IMR-90 (cell line): ENCODE measurements at regions not wholly inside any gene's neighbourhood (a gene's known extent, or its start where the extent isn't known, plus 50 kb on each side); places are given as distances from the start of the nearest gene placed in this dataset.

Experiments used
- CEBPB ChIP-seq: IDR thresholded peaks from 2 replicates; pipeline ENCODE4 v1.6.1; 2012; ENCODE audit warnings: low read depth, low read length, improper control_type of control experiment
- CHD1 ChIP-seq: IDR thresholded peaks from 2 replicates; pipeline ENCODE4 v1.6.1; 2012; ENCODE audit warnings: low read depth, low read length, improper control_type of control experiment
- ELK1 ChIP-seq: fragments of 150-350 bp; IDR thresholded peaks from 2 replicates; pipeline ENCODE4 v1.6.1; 2016; ENCODE audit warnings: low read depth, mild to moderate bottlenecking, low read length, moderate library complexity, borderline replicate concordance
- FOS ChIP-seq: fragments of 150-350 bp; IDR thresholded peaks from 2 replicates; pipeline ENCODE4 v1.6.1; 2016; ENCODE audit warnings: low read depth, low read length
- MAZ ChIP-seq: IDR thresholded peaks from 2 replicates; pipeline ENCODE4 v1.6.1; 2012; ENCODE audit warnings: low read depth, mild to moderate bottlenecking, low read length, improper control_type of control experiment, moderate library complexity, borderline replicate concordance
- NFE2L2 ChIP-seq: fragments of 150-350 bp; IDR thresholded peaks from 2 replicates; pipeline ENCODE4 v1.6.1; 2016; ENCODE audit warnings: low read depth, mild to moderate bottlenecking, low read length
- POLR2A ChIP-seq: IDR thresholded peaks from 2 replicates; pipeline ENCODE4 v1.6.1; 2012; ENCODE audit warnings: mild to moderate bottlenecking, low read depth, low read length
- RFX5 ChIP-seq: IDR thresholded peaks from 2 replicates; pipeline ENCODE4 v1.8.0; 2012; ENCODE audit warnings: low read depth, mild to moderate bottlenecking, low read length, moderate library complexity
- SMC3 ChIP-seq: fragments of 150-350 bp; IDR thresholded peaks from 2 replicates; pipeline ENCODE4 v1.6.1; 2016; ENCODE audit warnings: low read depth, mild to moderate bottlenecking, antibody characterized with exemption, low read length, moderate library complexity
- TF ChIP-seq, protein P1 (sequence below): conservative IDR thresholded peaks from 2 replicates; pipeline ENCODE4 v1.5.1; 2012; ENCODE audit warnings: mild to moderate bottlenecking, low read depth, low read length, improper control_type of control experiment

- no peak for TF ChIP-seq POLR2A
- no peak for TF ChIP-seq NFE2L2
- no peak for TF ChIP-seq CEBPB
- TF ChIP-seq, protein P1, sequence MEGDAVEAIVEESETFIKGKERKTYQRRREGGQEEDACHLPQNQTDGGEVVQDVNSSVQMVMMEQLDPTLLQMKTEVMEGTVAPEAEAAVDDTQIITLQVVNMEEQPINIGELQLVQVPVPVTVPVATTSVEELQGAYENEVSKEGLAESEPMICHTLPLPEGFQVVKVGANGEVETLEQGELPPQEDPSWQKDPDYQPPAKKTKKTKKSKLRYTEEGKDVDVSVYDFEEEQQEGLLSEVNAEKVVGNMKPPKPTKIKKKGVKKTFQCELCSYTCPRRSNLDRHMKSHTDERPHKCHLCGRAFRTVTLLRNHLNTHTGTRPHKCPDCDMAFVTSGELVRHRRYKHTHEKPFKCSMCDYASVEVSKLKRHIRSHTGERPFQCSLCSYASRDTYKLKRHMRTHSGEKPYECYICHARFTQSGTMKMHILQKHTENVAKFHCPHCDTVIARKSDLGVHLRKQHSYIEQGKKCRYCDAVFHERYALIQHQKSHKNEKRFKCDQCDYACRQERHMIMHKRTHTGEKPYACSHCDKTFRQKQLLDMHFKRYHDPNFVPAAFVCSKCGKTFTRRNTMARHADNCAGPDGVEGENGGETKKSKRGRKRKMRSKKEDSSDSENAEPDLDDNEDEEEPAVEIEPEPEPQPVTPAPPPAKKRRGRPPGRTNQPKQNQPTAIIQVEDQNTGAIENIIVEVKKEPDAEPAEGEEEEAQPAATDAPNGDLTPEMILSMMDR: no peak
- TF ChIP-seq FOS: no peak
- TF ChIP-seq MAZ: no peak
- TF ChIP-seq CHD1: no peak
- TF ChIP-seq RFX5: no peak
- TF ChIP-seq ELK1: no peak
- TF ChIP-seq SMC3: no peak
Measured at GRCh38 chr5:91541696-91542095, 158.6 kb upstream of the ARRDC3 start.
